Keratinocyte (primary cell): ENCODE measurements at regions not wholly inside any gene's neighbourhood (a gene's known extent, or its start where the extent isn't known, plus 50 kb on each side); places are given as distances from the start of the nearest gene placed in this dataset.
"Not testable (repeated sequence)": the region's sequence is repeated elsewhere in the genome, so short reads cannot be mapped to it uniquely, and the experiment has no call there.

Experiments used
- DNase-seq: peaks from one replicate; pipeline ENCODE4 v3.0.0-alpha.2; 2011; ENCODE audit warnings: low read depth, missing footprints, low spot score
- FAIRE-seq: peaks from 2 replicates; lab custom pipeline; 2011; peaks lifted over from hg19 to GRCh38; lab: Jason Lieb, UNC
- H2AFZ ChIP-seq: 2 replicates; pipeline ENCODE4 v1.6.0; 2012; ENCODE audit warnings: low read length, control low read depth, inconsistent platforms; ENCODE audit not compliant: control insufficient read depth
- H3K27ac ChIP-seq: 2 replicates; pipeline ENCODE4 v1.5.1; 2011; ENCODE audit warnings: low read length; ENCODE audit not compliant: control insufficient read depth, insufficient read depth
- H3K27me3 ChIP-seq: 3 replicates; pipeline ENCODE4 v1.6.0; 2011; ENCODE audit warnings: low read length; ENCODE audit not compliant: control insufficient read depth, insufficient read depth; ENCODE audit errors: extremely low read depth
- H3K36me3 ChIP-seq, 2 experiments: 2 replicates in 1 of 2; 3 replicates in 1 of 2; pipeline ENCODE4 v1.5.1; 2011; ENCODE audit warnings: low read length in 2 of 2, mild to moderate bottlenecking in 1 of 2; ENCODE audit not compliant: control insufficient read depth in 2 of 2, insufficient read depth in 2 of 2; ENCODE audit errors: extremely low read depth in 1 of 2
- H3K4me1 ChIP-seq: 3 replicates; pipeline ENCODE4 v1.5.1; 2011; ENCODE audit warnings: low read length; ENCODE audit not compliant: control insufficient read depth, insufficient read depth; ENCODE audit errors: extremely low read depth
- H3K4me2 ChIP-seq: 3 replicates; pipeline ENCODE4 v1.6.0; 2011; ENCODE audit warnings: low read depth, low read length; ENCODE audit not compliant: control insufficient read depth, insufficient read depth; ENCODE audit errors: extremely low read depth
- H3K4me3 ChIP-seq, 3 experiments: fragments of 200-600 bp in 1 of 3; sonication (generic) in 1 of 3; 2 replicates in 2 of 3; 3 replicates in 1 of 3; pipeline ENCODE4 v1.5.1; 2011 to 2016; ENCODE audit warnings: low read length in 3 of 3, mild to moderate bottlenecking in 3 of 3, control low read depth in 2 of 3, inconsistent platforms in 1 of 3, low read depth in 1 of 3, mixed read lengths in 1 of 3, mixed run types in 1 of 3, moderate library complexity in 1 of 3; ENCODE audit not compliant: control insufficient read depth in 2 of 3, insufficient read depth in 2 of 3; ENCODE audit errors: extremely low read depth in 1 of 3
- H3K79me2 ChIP-seq: 2 replicates; pipeline ENCODE4 v1.6.0; 2012; ENCODE audit warnings: low read length; ENCODE audit not compliant: control insufficient read depth, insufficient read depth
- H3K9ac ChIP-seq: 3 replicates; pipeline ENCODE4 v1.6.0; 2011; ENCODE audit warnings: low read length; ENCODE audit not compliant: control insufficient read depth, insufficient read depth; ENCODE audit errors: extremely low read depth
- H3K9me1 ChIP-seq: 3 replicates; pipeline ENCODE4 v1.6.0; 2011; ENCODE audit warnings: low read length; ENCODE audit not compliant: control insufficient read depth, insufficient read depth; ENCODE audit errors: extremely low read depth
- H3K9me3 ChIP-seq: 2 replicates; pipeline ENCODE4 v1.5.1; 2012; ENCODE audit warnings: low read depth, low read length; ENCODE audit not compliant: control insufficient read depth
- H4K20me1 ChIP-seq: 3 replicates; pipeline ENCODE4 v1.6.0; 2011; ENCODE audit warnings: low read length; ENCODE audit not compliant: control insufficient read depth, insufficient read depth; ENCODE audit errors: extremely low read depth
- EZH2 ChIP-seq: IDR thresholded peaks from one replicate; pipeline ENCODE4 v1.6.1; 2012; ENCODE audit warnings: inconsistent platforms, mild to moderate bottlenecking, low read length, moderate library complexity
- dilution Hi-C: fragments of 300-500 bp; cut with MboI; formaldehyde crosslinking; loops from one replicate; pipeline ENCODE4 v1.7.0; 2020; ENCODE audit warnings: low sequenced_read_pairs; ENCODE audit not compliant: extremely low pct_ligation_motif_present
- TF ChIP-seq, protein P1 (sequence below), 3 experiments: IDR thresholded peaks in 1 of 3; conservative IDR thresholded peaks in 1 of 3; optimal IDR thresholded peaks in 1 of 3; 2 replicates in 2 of 3; 3 replicates in 1 of 3; pipeline versions ENCODE3 to v1.5.1; 2011; ENCODE audit warnings: low read length in 3 of 3, mild to moderate bottlenecking in 3 of 3, moderate library complexity in 2 of 3, control low read depth in 1 of 3, inconsistent platforms in 1 of 3; ENCODE audit not compliant: insufficient read depth in 2 of 3; ENCODE audit errors: extremely low read depth in 1 of 3

DNA sequence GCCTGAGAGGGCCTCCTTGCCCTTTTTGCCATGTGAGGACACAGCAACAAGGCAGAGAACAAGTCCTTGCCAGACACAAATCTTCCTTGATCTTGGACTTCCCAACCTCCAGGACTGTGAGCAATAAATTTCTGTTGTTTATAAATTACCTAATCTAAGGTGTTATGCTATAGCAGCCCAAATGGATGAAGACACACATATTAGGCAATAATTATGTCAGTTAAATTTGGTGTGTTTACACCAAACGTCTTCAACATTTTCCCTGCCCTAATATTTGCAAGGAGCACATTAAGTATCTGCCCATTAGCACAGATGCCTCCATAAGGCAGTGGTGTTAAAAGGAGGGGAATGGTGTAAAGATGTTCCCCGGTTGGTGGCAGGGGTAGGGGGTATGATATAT is 94.8 kb downstream of the ETS2 start:
- dilution Hi-C loops = no loop called here
- no peaks in the 10 kb centered on the region for H3K9me1 ChIP-seq
- H3K79me2 ChIP-seq = no peaks in the 10 kb centered on the region
- no peaks in the 10 kb centered on the region for H3K27me3 ChIP-seq
- no peaks in the 10 kb centered on the region for H3K36me3 ChIP-seq
- peaks cover 25% of the 10 kb centered on the region for H3K4me1 ChIP-seq
- H3K4me3 ChIP-seq = no peak overlapping the region
- H3K27ac ChIP-seq = no peak overlapping the region
- no peak overlapping the region for H2AFZ ChIP-seq
- H3K9me3 ChIP-seq = no peaks in the 10 kb centered on the region
- FAIRE-seq (no peak), DNase-seq (no peak)
- H3K9ac ChIP-seq = no peak overlapping the region
- no peaks in the 10 kb centered on the region for H4K20me1 ChIP-seq
- no peak overlapping the region for H3K4me2 ChIP-seq
- TF ChIP-seq EZH2 = no peak
- TF ChIP-seq, protein P1, sequence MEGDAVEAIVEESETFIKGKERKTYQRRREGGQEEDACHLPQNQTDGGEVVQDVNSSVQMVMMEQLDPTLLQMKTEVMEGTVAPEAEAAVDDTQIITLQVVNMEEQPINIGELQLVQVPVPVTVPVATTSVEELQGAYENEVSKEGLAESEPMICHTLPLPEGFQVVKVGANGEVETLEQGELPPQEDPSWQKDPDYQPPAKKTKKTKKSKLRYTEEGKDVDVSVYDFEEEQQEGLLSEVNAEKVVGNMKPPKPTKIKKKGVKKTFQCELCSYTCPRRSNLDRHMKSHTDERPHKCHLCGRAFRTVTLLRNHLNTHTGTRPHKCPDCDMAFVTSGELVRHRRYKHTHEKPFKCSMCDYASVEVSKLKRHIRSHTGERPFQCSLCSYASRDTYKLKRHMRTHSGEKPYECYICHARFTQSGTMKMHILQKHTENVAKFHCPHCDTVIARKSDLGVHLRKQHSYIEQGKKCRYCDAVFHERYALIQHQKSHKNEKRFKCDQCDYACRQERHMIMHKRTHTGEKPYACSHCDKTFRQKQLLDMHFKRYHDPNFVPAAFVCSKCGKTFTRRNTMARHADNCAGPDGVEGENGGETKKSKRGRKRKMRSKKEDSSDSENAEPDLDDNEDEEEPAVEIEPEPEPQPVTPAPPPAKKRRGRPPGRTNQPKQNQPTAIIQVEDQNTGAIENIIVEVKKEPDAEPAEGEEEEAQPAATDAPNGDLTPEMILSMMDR (optimal IDR thresholded peaks at IDR 0.05 in 1 of 3, IDR thresholded peaks at IDR 0.05 in 1 of 3, conservative IDR thresholded peaks at IDR 0.05 in 1 of 3; ENCODE audit: extremely low read depth in 1 of 3, insufficient read depth in 2 of 3, low read length in 3 of 3) = no peak

DNA sequence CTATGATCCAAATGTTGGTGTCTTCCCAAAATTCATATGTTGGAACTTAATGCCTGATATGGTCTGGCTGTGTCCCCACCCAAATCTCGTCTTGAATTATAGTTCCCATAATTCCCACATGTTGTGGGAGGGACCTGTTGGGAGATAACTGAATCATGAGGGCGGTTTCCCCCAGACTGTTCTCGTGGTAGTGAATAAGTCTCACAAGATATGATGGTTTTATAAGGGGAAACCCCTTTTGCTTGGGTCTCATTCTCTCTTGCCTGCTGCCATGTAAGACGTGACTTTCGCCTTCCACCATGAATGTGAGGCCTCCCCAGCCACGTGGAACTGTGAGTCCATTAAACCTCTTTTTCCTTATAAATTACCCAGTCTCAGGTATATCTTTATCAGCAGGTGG is 94.3 kb downstream of the ETS2 start:
- H3K27me3 ChIP-seq, H3K36me3 ChIP-seq, FAIRE-seq, H3K9me3 ChIP-seq, H3K9ac ChIP-seq, H3K4me3 ChIP-seq, H3K27ac ChIP-seq, H3K4me2 ChIP-seq, dilution Hi-C loops, H3K79me2 ChIP-seq, H3K9me1 ChIP-seq, H4K20me1 ChIP-seq, H2AFZ ChIP-seq, DNase-seq: not testable (repeated sequence)
- peaks cover 25% of the 10 kb centered on the region for H3K4me1 ChIP-seq

DNA sequence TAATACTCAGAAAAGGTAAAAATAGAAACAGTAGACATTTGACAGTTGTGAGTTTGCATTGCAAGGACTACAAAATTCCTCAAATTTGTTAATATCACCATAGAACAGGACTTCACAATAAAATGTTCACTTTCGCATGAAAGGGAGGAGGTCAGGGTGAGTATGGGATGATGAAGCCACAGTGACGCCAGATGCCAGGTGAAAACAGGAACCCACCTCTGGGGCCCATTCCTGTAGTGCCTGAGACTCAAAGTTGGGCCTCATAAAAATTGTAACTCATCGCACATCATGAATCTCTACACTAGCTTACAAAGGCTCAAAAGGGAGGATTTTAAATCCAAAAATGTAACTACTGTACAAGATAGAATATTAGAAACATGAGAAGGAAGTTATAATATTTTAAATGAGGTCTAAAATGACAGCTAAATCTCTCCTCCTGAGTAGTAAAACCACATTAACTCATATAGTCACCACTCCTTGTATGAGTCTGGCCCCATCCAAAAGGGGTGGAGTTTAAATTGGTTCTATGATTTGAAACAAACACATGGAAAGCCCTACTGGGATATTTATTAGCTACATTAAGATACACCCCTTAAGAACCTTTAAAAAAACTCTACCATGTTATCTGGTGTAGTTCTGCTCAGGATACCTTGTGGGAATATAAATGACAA is 93.7 kb downstream of the ETS2 start:
- H3K9me1 ChIP-seq = no peaks in the 10 kb centered on the region
- H3K4me3 ChIP-seq = no peak overlapping the region
- H3K36me3 ChIP-seq = no peaks in the 10 kb centered on the region
- no peak overlapping the region for H2AFZ ChIP-seq
- dilution Hi-C loops = no loop called here
- H3K4me2 ChIP-seq = no peak overlapping the region
- H3K9ac ChIP-seq = no peak overlapping the region
- no peak overlapping the region for H3K27ac ChIP-seq
- no peaks in the 10 kb centered on the region for H3K27me3 ChIP-seq
- H3K9me3 ChIP-seq = no peaks in the 10 kb centered on the region
- H3K4me1 ChIP-seq = peaks cover 21% of the 10 kb centered on the region
- FAIRE-seq = no peak
- no peaks in the 10 kb centered on the region for H3K79me2 ChIP-seq
- DNase-seq = no peak
- H4K20me1 ChIP-seq = no peaks in the 10 kb centered on the region
- no peak for TF ChIP-seq EZH2
- TF ChIP-seq, protein P1 (optimal IDR thresholded peaks at IDR 0.05 in 1 of 3, IDR thresholded peaks at IDR 0.05 in 1 of 3, conservative IDR thresholded peaks at IDR 0.05 in 1 of 3; ENCODE audit: extremely low read depth in 1 of 3, insufficient read depth in 2 of 3, low read length in 3 of 3) = no peak
